ENCODE measurements at regions not wholly inside any gene's neighbourhood (a gene's known extent, or its start where the extent isn't known, plus 50 kb on each side); places are given as distances from the start of the nearest gene placed in this dataset.

DNA sequence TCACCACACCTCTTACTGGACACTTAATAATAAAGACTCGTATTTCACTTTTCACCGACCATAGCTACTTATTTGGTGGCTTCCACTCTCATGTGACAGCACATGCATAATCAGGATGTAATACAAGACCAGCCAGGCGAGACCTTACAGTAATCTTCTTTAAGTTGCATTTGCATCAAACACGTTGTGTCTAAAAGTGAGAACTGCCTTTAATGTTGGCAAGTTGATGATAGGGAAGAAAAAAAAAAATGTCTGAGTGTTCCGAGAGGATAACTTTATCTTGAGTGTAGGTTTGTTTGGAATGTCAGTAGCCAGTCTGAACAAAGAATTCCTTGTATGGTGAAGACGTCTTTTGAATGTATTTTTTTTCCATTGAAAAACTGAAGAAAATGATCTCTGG lies 440.4 kb downstream of the ADAMTS20 start:
- Histone ChIP-seq H2AFZ (ENCODE audit: low read depth, low read length) (no peak overlapping the region), H3K79me2 (ENCODE audit: control insufficient read depth, insufficient read depth, low read length) (no peaks in the 10 kb centered on the region), H3K4me3 (replicated peaks in 1 of 3; ENCODE audit: insufficient read depth in 1 of 3, low read depth in 1 of 3, low read length in 3 of 3) (no peak overlapping the region), H3K9ac (replicated peaks; ENCODE audit: extremely low read depth, insufficient read depth, low read length) (no peak overlapping the region), H3K4me2 (ENCODE audit: insufficient read depth, low read length) (no peak overlapping the region), H3K9me1 (replicated peaks; ENCODE audit: control insufficient read depth, extremely low read depth, insufficient read depth, low read length) (peaks cover 2% of the 10 kb centered on the region), H3K27ac (ENCODE audit: insufficient read depth, low read depth, low read length) (no peak overlapping the region), H3K9me3 (replicated peaks; ENCODE audit: control insufficient read depth, insufficient read depth, low read length) (no peaks in the 10 kb centered on the region), H3K36me3 (ENCODE audit: control insufficient read depth in 2 of 2, extremely low read depth in 1 of 2, insufficient read depth in 2 of 2, low read length in 2 of 2) (no peaks in the 10 kb centered on the region), H3K27me3 (ENCODE audit: control insufficient read depth in 2 of 2, insufficient read depth in 2 of 2, low read length in 2 of 2) (no peaks in the 10 kb centered on the region), H3K4me1 (ENCODE audit: control insufficient read depth, extremely low read depth, insufficient read depth, low read length) (no peaks in the 10 kb centered on the region), H4K20me1 (replicated peaks; ENCODE audit: control insufficient read depth, extremely low read depth, insufficient read depth, low read length) (no peaks in the 10 kb centered on the region)
- ChIA-PET CTCF (no interaction called here), POLR2A (no interaction called here)
- no peak for DNase-seq (ENCODE audit: low read depth, low spot score)
- no TSS peak for BruUV-seq (replicated peaks)
- no peak for FAIRE-seq
- dilution Hi-C loops (cut with MboI; ENCODE audit: extremely low pct_ligation_motif_present, low sequenced_read_pairs) (no loop called here), intact Hi-C loops (cut with micrococcal nuclease) (no loop called here)
- TF ChIP-seq EZH2 (IDR thresholded peaks at IDR 0.05; ENCODE audit: borderline replicate concordance, low read depth, low read length, severe bottlenecking), result no peak

GRCh38 chr12:43109631-43110345 lies 442.2 kb downstream of the ADAMTS20 start:
- no peak for TF ChIP-seq GATA2 (IDR thresholded peaks at IDR 0.05; ENCODE audit: insufficient read depth, insufficient read length, low read depth, low read length)
- TF ChIP-seq, protein P1, sequence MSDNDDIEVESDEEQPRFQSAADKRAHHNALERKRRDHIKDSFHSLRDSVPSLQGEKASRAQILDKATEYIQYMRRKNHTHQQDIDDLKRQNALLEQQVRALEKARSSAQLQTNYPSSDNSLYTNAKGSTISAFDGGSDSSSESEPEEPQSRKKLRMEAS (IDR thresholded peaks at IDR 0.05; ENCODE audit: insufficient read depth, insufficient read length), result no peak
- TF ChIP-seq JUN (IDR thresholded peaks at IDR 0.05; ENCODE audit: borderline replicate concordance, insufficient read depth, insufficient read length, low read depth), result no peak
- TF ChIP-seq POLR2A (IDR thresholded peaks at IDR 0.05; ENCODE audit: low read depth, low read length), result no peak
- no peak for TF ChIP-seq EZH2 (IDR thresholded peaks at IDR 0.05; ENCODE audit: borderline replicate concordance, low read depth, low read length, severe bottlenecking)
- TF ChIP-seq, protein P2, sequence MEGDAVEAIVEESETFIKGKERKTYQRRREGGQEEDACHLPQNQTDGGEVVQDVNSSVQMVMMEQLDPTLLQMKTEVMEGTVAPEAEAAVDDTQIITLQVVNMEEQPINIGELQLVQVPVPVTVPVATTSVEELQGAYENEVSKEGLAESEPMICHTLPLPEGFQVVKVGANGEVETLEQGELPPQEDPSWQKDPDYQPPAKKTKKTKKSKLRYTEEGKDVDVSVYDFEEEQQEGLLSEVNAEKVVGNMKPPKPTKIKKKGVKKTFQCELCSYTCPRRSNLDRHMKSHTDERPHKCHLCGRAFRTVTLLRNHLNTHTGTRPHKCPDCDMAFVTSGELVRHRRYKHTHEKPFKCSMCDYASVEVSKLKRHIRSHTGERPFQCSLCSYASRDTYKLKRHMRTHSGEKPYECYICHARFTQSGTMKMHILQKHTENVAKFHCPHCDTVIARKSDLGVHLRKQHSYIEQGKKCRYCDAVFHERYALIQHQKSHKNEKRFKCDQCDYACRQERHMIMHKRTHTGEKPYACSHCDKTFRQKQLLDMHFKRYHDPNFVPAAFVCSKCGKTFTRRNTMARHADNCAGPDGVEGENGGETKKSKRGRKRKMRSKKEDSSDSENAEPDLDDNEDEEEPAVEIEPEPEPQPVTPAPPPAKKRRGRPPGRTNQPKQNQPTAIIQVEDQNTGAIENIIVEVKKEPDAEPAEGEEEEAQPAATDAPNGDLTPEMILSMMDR (IDR thresholded peaks at IDR 0.05; ENCODE audit: extremely low read depth in 1 of 2, insufficient read depth in 1 of 2, low read depth in 1 of 2, low read length in 2 of 2), result no peak
- no peak for TF ChIP-seq MYC (IDR thresholded peaks at IDR 0.05; ENCODE audit: low read depth, low read length)
- TF ChIP-seq FOS (IDR thresholded peaks at IDR 0.05; ENCODE audit: borderline replicate concordance, insufficient read depth, low read length), result no peak
- TF ChIP-seq POLR2AphosphoS5 (IDR thresholded peaks at IDR 0.05; ENCODE audit: insufficient read depth, low read depth, low read length), result no peak
- Histone ChIP-seq H3K9me1 (replicated peaks; ENCODE audit: control insufficient read depth, extremely low read depth, insufficient read depth, low read length) (peaks cover 2% of the 10 kb centered on the region), H2AFZ (ENCODE audit: low read depth, low read length) (no peak overlapping the region), H4K20me1 (replicated peaks; ENCODE audit: control insufficient read depth, extremely low read depth, insufficient read depth, low read length) (no peaks in the 10 kb centered on the region), H3K4me2 (ENCODE audit: insufficient read depth, low read length) (no peak overlapping the region), H3K27me3 (ENCODE audit: control insufficient read depth in 2 of 2, insufficient read depth in 2 of 2, low read length in 2 of 2) (no peaks in the 10 kb centered on the region), H3K9ac (replicated peaks; ENCODE audit: extremely low read depth, insufficient read depth, low read length) (no peak overlapping the region), H3K4me1 (ENCODE audit: control insufficient read depth, extremely low read depth, insufficient read depth, low read length) (no peaks in the 10 kb centered on the region), H3K27ac (ENCODE audit: insufficient read depth, low read depth, low read length) (no peak overlapping the region), H3K36me3 (ENCODE audit: control insufficient read depth in 2 of 2, extremely low read depth in 1 of 2, insufficient read depth in 2 of 2, low read length in 2 of 2) (no peaks in the 10 kb centered on the region), H3K9me3 (replicated peaks; ENCODE audit: control insufficient read depth, insufficient read depth, low read length) (no peaks in the 10 kb centered on the region), H3K79me2 (ENCODE audit: control insufficient read depth, insufficient read depth, low read length) (no peaks in the 10 kb centered on the region), H3K4me3 (replicated peaks in 1 of 3; ENCODE audit: insufficient read depth in 1 of 3, low read depth in 1 of 3, low read length in 3 of 3) (no peak overlapping the region)
- dilution Hi-C loops (cut with MboI; ENCODE audit: extremely low pct_ligation_motif_present, low sequenced_read_pairs), result no loop called here
- BruUV-seq (replicated peaks), result no TSS peak
- FAIRE-seq (no peak), DNase-seq (ENCODE audit: low read depth, low spot score) (no peak)
- POLR2A ChIA-PET, result no interaction called here
- CTCF ChIA-PET, result interaction anchor here (0.9 kb wide), 1 partner anchor 11 kb away, joined by 3 read pairs; no protein-coding TSS in a partner anchor
- intact Hi-C loops (cut with micrococcal nuclease), result no loop called here

Data from endothelial cell of umbilical vein (primary cell).